ENCODE measurements at regions not wholly inside any gene's neighbourhood (a gene's known extent, or its start where the extent isn't known, plus 50 kb on each side); places are given as distances from the start of the nearest gene placed in this dataset.
A peak's percentile ranks its signal among the peaks of the same experiment; 100 is the strongest.
"Not testable (repeated sequence)": the region's sequence is repeated elsewhere in the genome, so short reads cannot be mapped to it uniquely, and the experiment has no call there.

DNA sequence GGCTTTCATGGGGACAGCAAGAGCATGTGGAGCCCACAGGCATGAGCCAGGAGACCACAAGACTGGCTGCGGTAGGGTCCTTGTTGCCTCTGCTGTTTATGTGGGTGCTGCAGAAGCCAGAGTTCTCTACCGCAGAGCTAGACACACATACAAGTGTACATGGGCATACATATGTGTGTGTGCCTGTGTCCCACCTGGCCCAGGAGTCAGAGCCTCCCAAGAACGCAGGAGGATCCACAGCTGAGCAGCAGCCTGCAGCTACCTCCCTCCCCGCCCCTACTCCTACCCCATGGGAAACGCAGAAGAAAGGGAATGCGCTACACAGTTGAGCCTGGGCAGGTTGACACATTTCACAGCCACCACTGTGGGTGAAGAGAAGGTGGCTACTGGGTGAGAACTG, 438.1 kb upstream of the SMIM21 start:
- Mint-ChIP-seq H3K4me3 (no peak overlapping the region), H3K4me1 (no peaks in the 10 kb centered on the region), H3K27ac (no peak overlapping the region), H3K27me3 (peaks cover 29% of the 10 kb centered on the region), H3K36me3 (no peaks in the 10 kb centered on the region), H3K9me3 (no peaks in the 10 kb centered on the region)

DNA sequence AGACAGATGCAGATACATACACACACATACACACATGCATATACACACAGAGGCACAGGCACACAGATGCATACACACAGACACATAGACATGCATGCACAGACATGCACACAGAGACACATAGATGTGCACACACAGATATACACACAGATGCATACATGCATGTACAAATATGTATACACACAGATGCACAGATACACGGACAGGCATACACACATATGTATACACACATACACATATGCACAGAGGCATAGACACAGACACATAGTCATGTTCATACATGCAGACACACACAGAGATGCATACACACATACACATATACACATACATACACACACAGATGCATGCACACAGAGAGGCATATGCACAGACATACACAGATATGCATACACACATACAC, 437.3 kb upstream of the SMIM21 start:
- no peak overlapping the region for H3K4me3 Mint-ChIP-seq

GRCh38 chr18:75863696-75864095, 436.2 kb upstream of the SMIM21 start:
- Mint-ChIP-seq H3K36me3 (no peaks in the 10 kb centered on the region), H3K4me3 (no peak overlapping the region), H3K27ac (no peak overlapping the region), H3K4me1 (no peaks in the 10 kb centered on the region), H3K27me3 (peaks cover 34% of the 10 kb centered on the region), H3K9me3 (no peaks in the 10 kb centered on the region)

More for the DNA sequence above, 437.3 kb upstream of the SMIM21 start:
- Mint-ChIP-seq H3K27ac (no peak overlapping the region), H3K36me3 (no peaks in the 10 kb centered on the region), H3K4me1 (no peaks in the 10 kb centered on the region), H3K9me3 (no peaks in the 10 kb centered on the region), H3K27me3 (peaks cover 32% of the 10 kb centered on the region)

DNA sequence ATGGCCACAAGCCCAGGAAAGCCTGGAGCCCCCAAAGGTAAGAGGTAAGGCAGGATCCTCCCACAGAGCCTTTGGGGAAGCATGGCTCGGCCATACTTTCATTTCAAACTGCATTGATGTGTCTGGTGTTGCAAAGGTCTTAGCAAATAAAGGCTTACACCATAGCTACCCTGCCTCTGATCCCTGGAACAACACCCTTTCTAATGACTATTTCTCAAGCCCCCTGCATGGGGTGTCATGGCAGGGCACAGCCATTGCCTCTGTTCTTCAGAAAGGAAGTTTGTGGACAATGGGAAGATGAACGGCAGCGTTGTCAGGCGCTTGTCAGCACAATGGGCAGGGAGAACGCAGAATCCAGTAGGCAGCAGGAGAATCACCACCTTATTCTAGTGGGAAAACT, 435.0 kb upstream of the SMIM21 start:
- no peak overlapping the region for H3K4me3 Mint-ChIP-seq
- no peaks in the 10 kb centered on the region for H3K9me3 Mint-ChIP-seq
- no peak overlapping the region for H3K27ac Mint-ChIP-seq
- H3K27me3 Mint-ChIP-seq: peaks cover 36% of the 10 kb centered on the region
- H3K36me3 Mint-ChIP-seq: no peaks in the 10 kb centered on the region
- H3K4me1 Mint-ChIP-seq: no peaks in the 10 kb centered on the region

DNA sequence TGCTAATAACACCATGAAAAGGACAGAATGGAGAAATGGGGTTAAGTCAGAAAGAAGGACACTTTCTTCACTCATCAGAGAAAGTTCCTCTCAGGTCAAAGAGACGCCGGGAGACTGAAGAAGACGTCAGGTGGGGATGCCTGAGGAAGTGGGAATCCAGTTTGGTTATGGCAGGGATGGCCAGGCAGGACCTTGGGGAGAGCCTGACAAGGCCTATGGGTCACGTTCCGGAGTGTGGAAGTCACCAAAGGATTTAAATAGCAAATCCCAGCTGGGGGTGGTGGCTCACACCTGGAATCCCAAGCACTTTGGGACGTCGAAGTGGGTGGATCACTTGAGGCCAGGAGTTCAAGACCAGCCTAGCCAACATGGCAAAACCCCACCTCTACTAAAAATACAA, 432.7 kb upstream of the SMIM21 start:
- Mint-ChIP-seq H3K27ac (no peak overlapping the region), H3K4me1 (no peaks in the 10 kb centered on the region), H3K36me3 (no peaks in the 10 kb centered on the region), H3K27me3 (peaks cover 36% of the 10 kb centered on the region), H3K9me3 (no peaks in the 10 kb centered on the region), H3K4me3 (no peak overlapping the region)

DNA sequence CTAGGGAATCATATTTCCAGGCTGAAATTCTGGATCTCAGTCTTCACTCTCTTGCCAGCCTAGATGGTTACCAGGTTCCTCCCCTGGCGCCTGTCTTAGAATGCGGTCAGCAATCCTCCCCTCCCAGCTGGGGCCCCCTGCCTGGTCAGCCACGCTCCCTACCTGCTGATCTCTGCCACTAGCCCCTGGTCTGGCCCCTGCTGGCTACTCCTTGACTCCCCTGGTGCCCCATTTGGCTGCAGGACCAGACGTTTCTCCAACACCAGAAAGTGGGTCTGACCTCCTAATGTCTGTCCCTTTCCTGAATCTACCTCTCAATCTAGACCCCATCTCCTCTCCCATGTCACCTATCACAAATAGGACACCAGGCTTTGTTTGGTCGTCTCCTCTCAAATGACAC, 432.0 kb upstream of the SMIM21 start:
- Mint-ChIP-seq H3K4me1 (no peaks in the 10 kb centered on the region), H3K27ac (peak overlapping the region; percentile 18), H3K4me3 (no peak overlapping the region), H3K27me3 (peaks cover 35% of the 10 kb centered on the region), H3K36me3 (no peaks in the 10 kb centered on the region), H3K9me3 (no peaks in the 10 kb centered on the region)

- no peak overlapping the region for H3K27ac Mint-ChIP-seq
- no peaks in the 10 kb centered on the region for H3K9me3 Mint-ChIP-seq
- no peaks in the 10 kb centered on the region for H3K4me1 Mint-ChIP-seq
- peaks cover 29% of the 10 kb centered on the region for H3K27me3 Mint-ChIP-seq
- H3K36me3 Mint-ChIP-seq: no peaks in the 10 kb centered on the region
- H3K4me3 Mint-ChIP-seq: no peak overlapping the region
These were observed 431.3 kb upstream of the SMIM21 start for GRCh38 chr18:75858754-75859153.

GRCh38 chr18:75857558-75857957, 430.1 kb upstream of the SMIM21 start:
- H3K4me3 Mint-ChIP-seq: no peak overlapping the region
- no peaks in the 10 kb centered on the region for H3K9me3 Mint-ChIP-seq
- peaks cover 24% of the 10 kb centered on the region for H3K27me3 Mint-ChIP-seq
- H3K4me1 Mint-ChIP-seq: no peaks in the 10 kb centered on the region
- H3K36me3 Mint-ChIP-seq: no peaks in the 10 kb centered on the region
- no peak overlapping the region for H3K27ac Mint-ChIP-seq

GRCh38 chr18:75854808-75855207, 427.3 kb upstream of the SMIM21 start:
- Mint-ChIP-seq H3K27ac (no peak overlapping the region), H3K4me3 (no peak overlapping the region), H3K36me3 (no peaks in the 10 kb centered on the region), H3K9me3 (no peaks in the 10 kb centered on the region), H3K4me1 (no peaks in the 10 kb centered on the region), H3K27me3 (peaks cover 8% of the 10 kb centered on the region)

- Mint-ChIP-seq H3K4me1 (no peaks in the 10 kb centered on the region), H3K27ac (no peak overlapping the region), H3K27me3 (peaks cover 4% of the 10 kb centered on the region), H3K9me3 (no peaks in the 10 kb centered on the region), H3K36me3 (no peaks in the 10 kb centered on the region), H3K4me3 (no peak overlapping the region)
These were observed 426.7 kb upstream of the SMIM21 start for GRCh38 chr18:75854174-75854573.

DNA sequence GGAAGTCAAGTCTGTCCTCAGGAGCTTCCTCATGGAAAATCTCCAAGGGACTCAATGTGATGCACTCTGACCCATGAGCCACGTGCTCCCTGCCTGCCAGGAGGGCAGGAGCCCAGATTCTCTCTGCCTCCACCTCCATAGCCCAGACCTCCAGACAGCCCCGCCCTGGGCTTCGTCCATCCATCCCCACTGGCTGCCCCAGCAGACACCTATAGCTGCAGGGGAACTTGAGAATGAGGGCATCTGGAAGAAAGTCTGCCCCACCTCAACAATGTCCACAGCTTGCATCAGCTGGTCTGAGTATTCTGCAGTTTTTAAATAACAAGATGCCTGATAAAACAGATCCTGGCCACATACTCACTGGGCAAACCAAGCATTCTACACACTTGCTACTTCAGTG, 418.8 kb upstream of the SMIM21 start:
- H3K27ac Mint-ChIP-seq: no peak overlapping the region
- H3K27me3 Mint-ChIP-seq: peaks cover 4% of the 10 kb centered on the region
- no peaks in the 10 kb centered on the region for H3K36me3 Mint-ChIP-seq
- no peaks in the 10 kb centered on the region for H3K4me1 Mint-ChIP-seq
- no peak overlapping the region for H3K4me3 Mint-ChIP-seq
- H3K9me3 Mint-ChIP-seq: no peaks in the 10 kb centered on the region

- H3K27me3 Mint-ChIP-seq: peaks cover 4% of the 10 kb centered on the region
- no peaks in the 10 kb centered on the region for H3K9me3 Mint-ChIP-seq
- H3K27ac Mint-ChIP-seq: no peak overlapping the region
- H3K4me1 Mint-ChIP-seq: no peaks in the 10 kb centered on the region
- H3K36me3 Mint-ChIP-seq: no peaks in the 10 kb centered on the region
- no peak overlapping the region for H3K4me3 Mint-ChIP-seq
These were observed 417.9 kb upstream of the SMIM21 start for GRCh38 chr18:75845413-75845812.

DNA sequence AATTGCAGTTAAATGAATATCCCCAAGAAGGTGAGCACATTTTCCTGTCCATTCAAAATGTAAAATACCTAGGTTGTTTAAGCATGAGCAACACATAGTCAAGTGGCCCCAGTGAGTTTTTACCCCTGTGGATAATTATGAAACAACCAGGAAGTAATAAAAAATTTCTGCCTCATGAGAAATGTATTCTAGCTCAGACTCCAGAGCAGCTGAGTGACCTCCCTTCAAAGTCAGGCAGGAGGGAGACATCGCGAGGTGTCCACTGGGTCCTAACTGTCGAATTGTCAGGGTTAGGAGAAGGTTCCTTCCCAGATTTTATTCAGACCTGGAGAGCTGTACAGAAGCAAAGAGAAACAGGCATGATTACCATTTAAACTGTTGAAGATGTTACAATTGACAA, 416.6 kb upstream of the SMIM21 start:
- H3K27me3 Mint-ChIP-seq: peaks cover 4% of the 10 kb centered on the region
- H3K4me1 Mint-ChIP-seq: no peaks in the 10 kb centered on the region
- no peaks in the 10 kb centered on the region for H3K36me3 Mint-ChIP-seq
- no peaks in the 10 kb centered on the region for H3K9me3 Mint-ChIP-seq
- H3K27ac Mint-ChIP-seq: no peak overlapping the region
- no peak overlapping the region for H3K4me3 Mint-ChIP-seq

DNA sequence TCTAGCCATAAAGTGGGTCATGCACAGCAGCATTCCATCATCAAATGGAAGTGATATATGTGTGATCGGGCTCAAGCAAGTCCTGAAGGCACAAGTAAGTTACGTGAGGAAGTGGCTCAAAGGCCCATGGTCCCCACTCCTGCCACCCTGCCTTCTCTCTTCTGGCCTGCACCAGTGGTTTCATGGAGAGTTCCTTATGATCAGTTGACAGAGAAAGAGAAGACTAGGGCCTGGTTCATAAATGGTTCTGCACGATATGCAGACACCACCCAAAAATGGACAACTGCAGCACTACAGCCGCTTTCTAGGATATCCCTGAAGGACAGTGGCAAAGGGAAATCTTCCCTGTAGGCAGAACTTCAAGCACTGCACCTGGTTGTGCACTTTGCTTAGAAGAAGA, 412.6 kb upstream of the SMIM21 start:
- Mint-ChIP-seq H3K4me3 (no peak overlapping the region), H3K27ac (no peak overlapping the region), H3K36me3 (no peaks in the 10 kb centered on the region), H3K9me3 (no peaks in the 10 kb centered on the region), H3K4me1 (no peaks in the 10 kb centered on the region), H3K27me3 (peaks cover 13% of the 10 kb centered on the region)

- H3K36me3 Mint-ChIP-seq, H3K4me1 Mint-ChIP-seq, H3K4me3 Mint-ChIP-seq, H3K9me3 Mint-ChIP-seq, H3K27ac Mint-ChIP-seq: not testable (repeated sequence)
- H3K27me3 Mint-ChIP-seq: peaks cover 13% of the 10 kb centered on the region
These were observed 412.2 kb upstream of the SMIM21 start for GRCh38 chr18:75839686-75840085.

- no peak overlapping the region for H3K27ac Mint-ChIP-seq
These were observed 411.5 kb upstream of the SMIM21 start for GRCh38 chr18:75839041-75839440.

DNA sequence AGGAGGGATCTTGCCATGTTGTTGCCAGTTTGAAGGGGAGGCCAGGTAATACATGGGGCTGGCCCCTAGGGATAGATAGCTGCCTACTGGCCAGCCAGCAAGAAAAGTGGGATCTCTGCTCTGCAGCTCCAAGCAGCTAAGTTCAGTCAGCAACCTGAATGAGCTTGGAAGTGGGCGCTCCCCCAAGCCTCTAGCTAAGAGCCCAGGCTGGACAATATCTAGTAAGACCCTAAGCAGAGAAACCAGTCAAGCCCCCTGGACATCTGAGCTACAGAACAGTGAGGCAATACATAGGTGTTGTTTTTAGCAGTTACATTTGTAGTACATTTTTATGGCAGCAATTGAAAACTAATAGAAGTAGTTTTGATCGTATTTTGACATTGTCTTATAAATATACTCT, 409.8 kb upstream of the SMIM21 start:
- no peak overlapping the region for H3K4me3 Mint-ChIP-seq

More at GRCh38 chr18:75839041-75839440, 411.5 kb upstream of the SMIM21 start:
- Mint-ChIP-seq H3K27me3 (peaks cover 11% of the 10 kb centered on the region), H3K9me3 (no peaks in the 10 kb centered on the region), H3K36me3 (no peaks in the 10 kb centered on the region), H3K4me3 (no peak overlapping the region), H3K4me1 (no peaks in the 10 kb centered on the region)

More for the DNA sequence above, 409.8 kb upstream of the SMIM21 start:
- H3K4me1 Mint-ChIP-seq: no peaks in the 10 kb centered on the region
- no peaks in the 10 kb centered on the region for H3K9me3 Mint-ChIP-seq
- peaks cover 11% of the 10 kb centered on the region for H3K27me3 Mint-ChIP-seq
- H3K36me3 Mint-ChIP-seq: no peaks in the 10 kb centered on the region
- H3K27ac Mint-ChIP-seq: no peak overlapping the region
